Cardiac muscle cell (in vitro differentiated cells and primary cell): ENCODE measurements at regions not wholly inside any gene's neighbourhood (a gene's known extent, or its start where the extent isn't known, plus 50 kb on each side); places are given as distances from the start of the nearest gene placed in this dataset.

Experiments
- DNase-seq, 2 donors: peaks; one replicate each; pipeline versions ENCODE4 v3.0.0 to v3.0.0-alpha.2; 2010 to 2017; ENCODE audit warnings: low read depth in 1 of 2, low spot score in 1 of 2
- H3K27ac ChIP-seq: fragments of 200-600 bp; sonication (generic); 2 replicates; pipeline ENCODE4 v1.5.1; 2016
- H3K27me3 ChIP-seq: fragments of 200-600 bp; sonication (generic); 2 replicates; pipeline ENCODE4 v1.6.0; 2016; ENCODE audit warnings: control low read depth
- H3K36me3 ChIP-seq: fragments of 200-600 bp; sonication (generic); 2 replicates; pipeline ENCODE4 v1.5.1; 2016; ENCODE audit warnings: control low read depth
- H3K4me1 ChIP-seq: fragments of 200-600 bp; sonication (generic); 2 replicates; pipeline ENCODE4 v1.8.1; 2017; ENCODE audit warnings: low read depth, mild to moderate bottlenecking, mixed run types
- H3K4me3 ChIP-seq: fragments of 200-600 bp; sonication (generic); 2 replicates; pipeline ENCODE4 v1.5.1; 2016; ENCODE audit warnings: mild to moderate bottlenecking
- H3K9me3 ChIP-seq: fragments of 200-600 bp; sonication (generic); 2 replicates; pipeline ENCODE4 v1.5.1; 2017; ENCODE audit warnings: low read depth, mild to moderate bottlenecking, control low read depth
- TF ChIP-seq, protein P1 (sequence below): IDR thresholded peaks from 2 replicates; pipeline ENCODE4 v1.5.1; 2012; ENCODE audit warnings: low read depth, mild to moderate bottlenecking, low read length

DNA sequence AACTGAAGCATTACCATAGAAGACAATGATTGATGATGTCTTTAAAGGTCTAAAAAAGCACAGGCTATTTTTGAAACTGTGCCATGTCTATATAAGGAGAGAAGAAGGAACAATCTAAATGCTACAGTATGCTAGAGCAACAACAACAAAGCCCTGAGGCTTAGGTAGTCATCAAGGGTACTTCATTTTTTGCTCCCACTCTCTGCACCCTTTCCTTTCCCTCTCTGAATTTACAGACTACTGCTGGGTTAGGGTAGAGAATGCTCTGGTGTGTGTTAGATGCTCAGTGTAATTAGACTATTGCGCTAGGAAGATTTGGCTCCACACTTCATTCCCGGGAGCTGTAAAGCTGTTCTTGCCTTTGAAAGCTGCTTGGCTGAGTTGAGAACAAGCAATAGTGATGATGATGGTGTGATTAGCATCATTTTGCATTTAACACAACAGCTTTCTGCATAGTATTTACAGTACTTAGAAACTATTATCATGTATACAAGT is 1262.5 kb upstream of the CITED2 start:
- peaks cover 41% of the 10 kb centered on the region for H3K4me1 ChIP-seq
- peak in 1 of 2 donors; percentile 72 for DNase-seq
- H3K4me3 ChIP-seq: no peak overlapping the region
- no peaks in the 10 kb centered on the region for H3K9me3 ChIP-seq
- TF ChIP-seq, protein P1, sequence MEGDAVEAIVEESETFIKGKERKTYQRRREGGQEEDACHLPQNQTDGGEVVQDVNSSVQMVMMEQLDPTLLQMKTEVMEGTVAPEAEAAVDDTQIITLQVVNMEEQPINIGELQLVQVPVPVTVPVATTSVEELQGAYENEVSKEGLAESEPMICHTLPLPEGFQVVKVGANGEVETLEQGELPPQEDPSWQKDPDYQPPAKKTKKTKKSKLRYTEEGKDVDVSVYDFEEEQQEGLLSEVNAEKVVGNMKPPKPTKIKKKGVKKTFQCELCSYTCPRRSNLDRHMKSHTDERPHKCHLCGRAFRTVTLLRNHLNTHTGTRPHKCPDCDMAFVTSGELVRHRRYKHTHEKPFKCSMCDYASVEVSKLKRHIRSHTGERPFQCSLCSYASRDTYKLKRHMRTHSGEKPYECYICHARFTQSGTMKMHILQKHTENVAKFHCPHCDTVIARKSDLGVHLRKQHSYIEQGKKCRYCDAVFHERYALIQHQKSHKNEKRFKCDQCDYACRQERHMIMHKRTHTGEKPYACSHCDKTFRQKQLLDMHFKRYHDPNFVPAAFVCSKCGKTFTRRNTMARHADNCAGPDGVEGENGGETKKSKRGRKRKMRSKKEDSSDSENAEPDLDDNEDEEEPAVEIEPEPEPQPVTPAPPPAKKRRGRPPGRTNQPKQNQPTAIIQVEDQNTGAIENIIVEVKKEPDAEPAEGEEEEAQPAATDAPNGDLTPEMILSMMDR: no peak
- no peaks in the 10 kb centered on the region for H3K36me3 ChIP-seq
- H3K27ac ChIP-seq: peak overlapping the region; percentile 97
- no peaks in the 10 kb centered on the region for H3K27me3 ChIP-seq

DNA sequence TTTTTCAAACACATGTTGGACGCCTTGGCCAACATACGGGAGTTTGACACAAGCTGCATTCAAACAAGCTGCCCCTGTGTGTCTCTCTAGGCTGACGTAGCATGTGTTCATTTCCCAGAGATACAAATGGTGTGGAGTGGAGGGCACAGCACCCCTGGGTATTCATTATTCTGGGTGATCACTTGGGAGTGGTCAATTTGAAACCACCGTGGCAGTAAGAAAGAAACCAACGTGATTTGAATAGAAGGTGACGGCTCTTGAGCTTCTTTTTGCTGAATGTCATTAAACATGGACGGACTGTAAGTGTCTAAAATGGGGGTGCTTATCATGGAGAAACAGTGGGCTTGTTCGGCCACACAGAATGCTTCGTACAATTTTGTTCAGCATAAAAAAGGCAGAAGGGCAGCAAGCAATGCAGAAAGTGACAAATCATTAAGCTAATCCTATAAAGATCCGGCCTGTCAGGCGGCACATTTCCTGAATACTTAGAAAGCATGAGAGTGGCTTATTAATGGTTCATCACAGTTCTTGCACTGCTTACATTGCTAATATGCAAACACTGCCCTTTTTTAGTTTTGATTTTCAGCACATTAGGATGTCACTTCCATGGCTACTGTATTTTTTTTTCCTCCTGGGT is 1261.9 kb upstream of the CITED2 start:
- Histone ChIP-seq H3K36me3 (no peaks in the 10 kb centered on the region), H3K27ac (peak overlapping the region; percentile 97), H3K9me3 (no peaks in the 10 kb centered on the region), H3K27me3 (no peaks in the 10 kb centered on the region), H3K4me1 (peaks cover 41% of the 10 kb centered on the region), H3K4me3 (no peak overlapping the region)
- no peak for DNase-seq
- TF ChIP-seq, protein P1: no peak

DNA sequence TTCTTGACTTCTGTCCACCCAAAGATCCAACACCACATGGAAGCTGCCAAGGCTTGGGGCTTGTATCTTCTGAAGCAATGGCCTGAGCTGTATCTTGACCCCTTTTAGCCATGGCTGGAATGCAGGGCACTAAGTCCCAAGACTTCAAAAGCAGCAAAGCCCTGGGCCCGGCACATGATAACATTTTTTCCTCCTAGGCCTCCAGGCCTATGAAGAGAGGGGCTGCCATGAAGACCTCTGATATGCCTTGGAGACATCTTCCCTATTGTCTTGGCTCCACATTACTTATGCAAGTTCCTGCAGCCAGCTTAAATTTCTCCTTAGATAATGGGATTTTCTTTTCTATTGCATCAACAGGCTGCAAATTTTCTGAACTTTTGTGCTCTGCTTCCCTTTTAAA is 1252.6 kb upstream of the CITED2 start:
- TF ChIP-seq, protein P1: no peak
- H3K36me3 ChIP-seq: no peaks in the 10 kb centered on the region
- no peaks in the 10 kb centered on the region for H3K27me3 ChIP-seq
- DNase-seq: no peak
- H3K4me3 ChIP-seq: no peak overlapping the region
- H3K4me1 ChIP-seq: no peaks in the 10 kb centered on the region
- no peak overlapping the region for H3K27ac ChIP-seq
- no peaks in the 10 kb centered on the region for H3K9me3 ChIP-seq

DNA sequence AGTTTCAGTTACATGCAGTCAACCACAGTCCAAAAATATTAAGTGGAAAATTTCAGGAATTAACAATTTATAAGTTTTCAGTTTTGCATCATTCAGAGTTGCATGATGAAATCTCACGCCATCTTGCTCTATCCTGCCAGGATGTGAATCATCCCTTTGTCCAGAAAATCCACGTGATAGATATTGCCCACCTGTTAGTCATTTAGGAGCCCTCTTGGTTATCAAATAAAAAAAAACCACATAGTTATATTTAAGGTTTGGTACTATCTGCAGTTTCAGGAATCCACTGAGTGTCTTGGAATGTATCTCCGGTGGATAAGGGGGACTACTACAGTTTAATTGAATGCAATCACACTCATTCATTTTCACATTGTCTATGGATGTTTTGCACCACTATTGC is 1249.0 kb upstream of the CITED2 start:
- Histone ChIP-seq H3K36me3 (no peaks in the 10 kb centered on the region), H3K27me3 (no peaks in the 10 kb centered on the region), H3K4me3 (no peak overlapping the region), H3K4me1 (no peaks in the 10 kb centered on the region), H3K9me3 (no peaks in the 10 kb centered on the region), H3K27ac (no peak overlapping the region)
- TF ChIP-seq, protein P1: no peak
- DNase-seq: peak in 1 of 2 donors; percentile 81

DNA sequence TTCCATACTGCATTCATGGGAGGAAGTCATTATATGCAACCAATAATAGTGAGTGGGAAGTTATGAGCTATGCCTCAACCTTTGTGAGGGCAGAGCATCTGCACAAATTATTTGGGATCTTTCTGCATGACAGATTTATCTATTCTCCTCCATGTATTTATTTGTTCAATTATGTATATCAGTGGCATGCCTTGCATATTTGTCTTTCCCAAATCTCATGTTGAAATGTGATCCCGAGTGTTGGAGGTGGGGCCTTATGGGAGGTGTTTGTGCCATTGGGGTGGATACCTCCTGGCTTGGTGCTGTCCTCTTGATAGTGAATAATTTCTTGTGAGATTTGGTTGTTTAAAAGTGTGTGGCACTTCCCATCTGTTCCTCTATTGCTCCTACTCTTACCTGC is 1246.0 kb upstream of the CITED2 start:
- no peaks in the 10 kb centered on the region for H3K36me3 ChIP-seq
- TF ChIP-seq, protein P1: no peak
- no peak overlapping the region for H3K4me3 ChIP-seq
- no peaks in the 10 kb centered on the region for H3K27me3 ChIP-seq
- DNase-seq: no peak
- no peaks in the 10 kb centered on the region for H3K4me1 ChIP-seq
- H3K9me3 ChIP-seq: no peaks in the 10 kb centered on the region
- no peak overlapping the region for H3K27ac ChIP-seq
